Activated CD8-positive, alpha-beta memory T cell treated with anti-CD3 and anti-CD28 coated beads, Interleukin-2, amount 50 U/mL, for 24 hours (primary cell): ENCODE measurements at regions not wholly inside any gene's neighbourhood (a gene's known extent, or its start where the extent isn't known, plus 50 kb on each side); places are given as distances from the start of the nearest gene placed in this dataset.
"Not testable (repeated sequence)": the region's sequence is repeated elsewhere in the genome, so short reads cannot be mapped to it uniquely, and the experiment has no call there.

Experiments used
- DNase-seq: peaks from one replicate; pipeline ENCODE4 v3.0.0-alpha.2; 2020; ENCODE audit errors: extremely low read depth

- DNase-seq: no peak
These were observed 208.6 kb upstream of the KIF2A start for GRCh38 chr5:62097361-62097760.

- DNase-seq: no peak
These were observed 205.8 kb upstream of the KIF2A start for GRCh38 chr5:62100201-62100600.

DNA sequence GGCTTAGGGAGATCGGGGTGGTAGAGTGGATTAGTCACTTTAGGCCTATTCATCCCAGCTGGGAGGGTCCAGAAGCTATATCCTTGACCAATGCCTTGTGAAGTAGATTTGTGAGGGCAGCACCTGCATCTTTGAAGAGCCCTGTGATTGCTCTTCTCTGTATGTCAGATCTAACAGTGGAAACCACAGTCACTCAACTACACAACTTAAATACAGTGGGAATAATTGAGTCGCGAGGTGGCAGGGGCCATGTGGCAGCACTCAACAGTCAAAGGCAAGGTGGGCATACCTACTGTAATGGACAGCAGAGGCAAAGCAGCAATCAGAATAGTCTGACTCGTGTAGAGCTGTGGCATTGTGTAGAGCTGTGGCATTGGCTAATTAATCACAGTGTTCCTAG, 202.1 kb upstream of the KIF2A start:
- not testable (repeated sequence) for DNase-seq

GRCh38 chr5:62111428-62111827, 194.6 kb upstream of the KIF2A start:
- DNase-seq: no peak

GRCh38 chr5:62112689-62113228, 193.2 kb upstream of the KIF2A start:
- no peak for DNase-seq

- DNase-seq: no peak
These were observed 191.0 kb upstream of the KIF2A start for GRCh38 chr5:62115014-62115413.

- no peak for DNase-seq
These were observed 181.7 kb upstream of the KIF2A start for GRCh38 chr5:62124266-62124665.

DNA sequence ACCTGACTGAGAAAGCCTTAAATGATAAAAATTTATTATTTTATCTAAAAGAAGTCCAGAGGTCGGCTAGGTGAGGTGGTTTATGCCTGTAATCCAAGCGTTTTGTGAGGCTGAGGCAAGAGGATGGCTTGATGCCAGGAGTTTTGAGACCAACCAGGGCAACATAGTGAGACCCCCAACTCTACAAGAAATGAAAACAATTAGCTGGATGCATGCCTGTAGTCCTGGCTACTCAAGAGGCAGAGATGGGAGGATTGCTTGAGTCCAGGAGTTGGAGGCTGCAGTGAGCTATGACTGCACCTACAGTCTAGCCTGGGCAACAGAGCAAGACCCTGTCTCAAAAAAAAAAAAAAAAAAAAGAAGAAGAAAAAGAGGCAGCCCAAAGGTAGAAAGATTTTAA, 179.9 kb upstream of the KIF2A start:
- no peak for DNase-seq

GRCh38 chr5:62127098-62127736, 178.8 kb upstream of the KIF2A start:
- DNase-seq: no peak

GRCh38 chr5:62130107-62130506, 175.9 kb upstream of the KIF2A start:
- DNase-seq: no peak

DNA sequence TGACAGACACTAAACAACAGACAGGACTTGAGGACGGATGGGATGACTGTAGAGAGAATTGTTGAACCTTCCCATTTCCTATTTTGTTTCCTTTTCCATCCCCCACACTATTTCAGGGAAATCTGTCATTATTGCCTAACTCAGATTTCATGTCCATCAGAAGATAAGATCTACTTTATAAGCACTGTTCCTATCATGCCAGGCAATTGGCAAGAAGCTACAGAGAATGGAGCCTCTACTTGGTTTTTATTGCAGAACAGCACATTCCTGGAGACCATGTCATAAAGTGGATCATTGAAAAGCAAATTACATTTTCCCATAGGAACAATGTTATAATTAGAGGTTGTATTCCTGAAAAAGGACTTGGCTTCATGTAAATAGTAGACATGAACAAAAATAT, 173.7 kb upstream of the KIF2A start:
- no peak for DNase-seq

GRCh38 chr5:62133426-62133825, 172.6 kb upstream of the KIF2A start:
- DNase-seq: no peak

DNA sequence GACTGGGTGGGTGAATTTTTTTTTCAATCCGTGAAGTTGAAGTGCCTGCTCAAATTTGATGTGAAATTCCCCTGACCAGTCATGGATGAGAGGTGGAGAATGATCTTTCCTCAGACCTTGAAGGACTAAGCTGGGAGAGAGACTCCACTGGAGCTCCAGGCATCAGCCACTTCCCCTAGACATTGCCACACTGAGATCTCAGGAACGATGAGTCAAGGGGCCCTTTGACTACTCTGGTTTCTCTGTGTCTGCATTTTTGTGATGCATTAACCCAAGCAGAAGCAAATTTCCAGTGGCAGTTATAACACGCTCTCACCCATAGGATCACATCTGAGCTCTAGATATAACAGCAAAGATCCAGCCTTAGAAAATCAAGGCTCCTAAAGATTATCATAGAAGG, 171.2 kb upstream of the KIF2A start:
- DNase-seq: no peak

- DNase-seq: no peak
These were observed 168.4 kb upstream of the KIF2A start for GRCh38 chr5:62137628-62138027.

DNA sequence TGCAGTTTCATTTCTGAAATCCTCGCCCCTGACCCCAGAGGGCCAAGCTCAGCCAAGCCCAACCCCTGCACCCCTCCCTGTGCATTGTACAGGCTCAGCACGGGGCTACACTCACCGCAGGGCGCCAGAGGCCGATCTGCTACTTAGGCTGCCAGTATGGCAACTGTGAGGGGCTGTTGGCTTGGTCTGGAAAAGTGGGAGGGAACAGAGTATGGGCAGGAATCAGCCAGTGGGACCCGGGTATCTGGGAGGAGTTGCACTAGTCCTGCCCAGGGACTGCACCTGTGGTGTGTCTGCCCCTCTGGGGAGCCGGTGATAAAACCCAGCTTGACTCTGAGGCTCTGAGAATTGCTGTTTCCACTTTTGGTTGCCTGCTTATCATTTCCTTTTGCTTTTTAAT, 167.4 kb upstream of the KIF2A start:
- no peak for DNase-seq

GRCh38 chr5:62139741-62140140, 166.3 kb upstream of the KIF2A start:
- no peak for DNase-seq

DNA sequence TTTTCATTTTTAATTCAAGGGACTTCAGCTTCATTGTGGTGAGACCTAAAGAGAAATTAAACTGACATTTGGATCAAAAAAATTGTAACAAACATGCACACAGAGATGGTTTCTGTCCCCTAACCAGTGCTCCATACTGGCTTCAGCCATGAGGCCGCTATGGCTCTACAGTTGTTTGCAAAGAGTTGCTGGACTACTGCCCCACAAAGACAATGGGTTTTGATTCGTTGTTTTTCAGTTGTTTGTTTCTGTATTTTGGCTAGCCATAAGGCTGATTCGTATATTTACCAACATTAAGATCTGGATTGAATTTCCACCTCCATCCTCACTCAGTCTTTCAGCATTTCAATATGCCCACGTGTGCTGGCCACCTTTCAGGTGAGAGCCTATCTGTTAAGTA, 163.7 kb upstream of the KIF2A start:
- no peak for DNase-seq

DNA sequence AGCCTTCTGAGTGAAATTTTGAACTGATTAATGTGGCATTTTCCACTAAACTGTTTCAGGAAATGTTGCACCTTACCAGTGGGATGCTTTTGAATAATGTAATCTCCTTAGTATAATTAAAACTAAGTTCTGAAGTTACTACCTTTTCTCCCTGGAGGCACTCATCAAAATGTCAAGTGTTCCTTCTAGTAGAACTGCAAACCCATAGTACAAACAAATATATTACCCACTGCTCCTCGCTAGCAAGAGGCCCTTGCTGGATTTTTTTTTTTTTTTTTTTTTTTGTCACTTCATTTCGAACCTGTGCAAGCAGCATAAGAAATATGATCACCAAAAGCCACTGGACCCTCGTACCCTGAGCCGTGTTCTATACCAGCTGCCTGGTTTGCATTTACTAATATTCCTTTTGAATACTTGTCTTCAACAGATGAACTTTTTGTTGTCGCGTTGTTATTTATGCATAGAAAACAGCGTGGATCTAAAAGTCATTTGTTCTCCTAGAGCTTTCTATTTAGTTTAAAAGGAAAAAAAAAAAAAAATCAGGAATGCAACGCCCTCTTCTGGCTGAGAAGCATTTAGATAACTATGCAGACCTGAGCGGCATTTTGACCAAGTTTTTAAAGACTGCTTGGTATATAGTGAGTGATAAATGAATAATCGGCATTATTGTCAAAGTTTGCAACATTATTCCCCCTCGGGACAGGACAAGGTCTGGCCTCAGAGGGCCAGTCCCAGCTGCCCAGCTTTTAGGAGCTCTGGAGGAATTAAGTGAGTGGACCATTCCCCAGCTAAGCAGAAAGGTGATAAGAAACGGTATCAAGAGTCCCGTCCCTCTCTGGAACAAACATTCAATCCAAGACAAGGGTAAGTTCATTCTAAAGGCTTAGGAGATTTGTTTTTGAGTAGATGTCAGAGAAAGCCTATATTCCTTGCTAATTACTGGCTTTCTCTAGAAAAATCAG, 162.5 kb upstream of the KIF2A start:
- no peak for DNase-seq

- no peak for DNase-seq
These were observed 161.5 kb upstream of the KIF2A start for GRCh38 chr5:62144401-62145022.

DNA sequence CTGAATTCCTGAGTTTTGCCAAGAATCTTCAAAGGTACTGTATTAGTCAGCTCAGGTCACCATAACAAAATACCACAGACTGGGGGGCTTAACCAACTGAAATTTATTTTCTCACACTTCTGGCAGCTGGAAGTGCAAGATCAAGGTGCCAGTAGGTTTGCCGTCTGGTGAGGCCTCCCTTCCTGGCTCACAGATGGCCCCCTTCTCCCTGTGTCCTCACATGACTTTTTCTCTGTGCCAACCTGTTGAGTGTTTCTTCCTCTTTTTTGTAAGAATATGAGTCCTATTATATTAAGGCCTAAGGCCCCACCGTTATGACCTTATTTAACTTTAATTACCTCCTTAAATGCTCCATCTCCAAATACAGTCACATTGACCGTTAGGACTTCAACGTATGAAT, 156.1 kb upstream of the KIF2A start:
- no peak for DNase-seq

DNA sequence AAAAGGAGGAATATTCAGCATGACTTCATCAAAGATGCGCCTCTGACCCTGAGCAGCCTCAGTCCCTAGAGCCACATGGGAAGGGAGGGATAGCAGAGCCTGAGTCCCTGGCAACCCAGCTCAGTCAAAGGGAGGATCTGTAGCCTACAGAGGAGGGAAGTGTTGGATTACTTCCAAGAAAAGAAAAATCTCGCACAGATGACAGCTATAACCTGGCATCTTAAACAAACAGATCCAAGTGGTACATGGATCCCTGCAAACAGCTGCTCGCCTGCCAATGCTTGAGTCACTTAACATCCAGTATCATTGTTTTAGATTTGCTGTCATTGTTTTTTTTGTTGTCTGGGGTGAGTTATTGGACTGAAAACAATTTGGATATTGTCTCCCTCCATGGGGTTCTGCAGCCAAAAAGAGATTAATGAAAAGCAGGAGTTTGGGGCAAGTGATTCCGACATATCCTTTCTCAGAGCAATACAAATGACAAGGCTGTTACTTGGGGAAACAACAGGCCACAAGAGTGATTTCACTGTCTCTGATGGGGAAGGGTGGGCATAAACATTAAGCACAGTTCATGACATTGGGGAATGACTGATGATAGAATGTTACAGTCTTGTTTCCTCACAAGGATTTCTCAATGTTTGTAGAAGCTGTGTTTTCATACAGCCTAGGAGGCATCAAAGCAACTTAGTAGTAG, 153.5 kb upstream of the KIF2A start:
- no peak for DNase-seq

- DNase-seq: no peak
These were observed 151.2 kb upstream of the KIF2A start for GRCh38 chr5:62154758-62155157.
